GM21737 (cell line): ENCODE measurements at regions not wholly inside any gene's neighbourhood (a gene's known extent, or its start where the extent isn't known, plus 50 kb on each side); places are given as distances from the start of the nearest gene placed in this dataset.
"Not testable (repeated sequence)": the region's sequence is repeated elsewhere in the genome, so short reads cannot be mapped to it uniquely, and the experiment has no call there.

ENCODE experiments used
- ATAC-seq: cut with Tn5 transposase; IDR thresholded peaks from one replicate; pipeline ENCODE4 v1.9.1; 2021; ENCODE audit warnings: mild to moderate bottlenecking, moderate library complexity; ENCODE audit not compliant: unreplicated experiment

DNA sequence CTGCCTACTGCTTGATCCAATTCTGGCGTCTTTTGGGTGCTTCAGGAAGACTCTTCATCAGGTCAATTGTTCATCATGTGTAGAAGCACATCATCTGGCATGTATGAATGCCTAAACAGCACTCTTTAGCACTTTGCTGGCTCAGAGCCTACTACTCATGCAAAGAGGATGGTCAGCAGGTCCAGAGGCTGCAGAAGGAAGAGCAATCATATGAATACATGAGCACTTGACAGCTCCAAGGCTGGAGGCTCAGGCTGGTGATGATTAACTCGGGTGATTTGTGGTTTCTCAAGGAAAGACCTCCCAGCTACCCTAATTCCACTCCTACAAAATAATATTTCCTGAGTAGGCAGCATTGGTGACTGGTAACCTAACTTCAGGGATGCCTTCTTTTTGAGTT is 103.8 kb upstream of the CXCL13 start:
- no peak for ATAC-seq

DNA sequence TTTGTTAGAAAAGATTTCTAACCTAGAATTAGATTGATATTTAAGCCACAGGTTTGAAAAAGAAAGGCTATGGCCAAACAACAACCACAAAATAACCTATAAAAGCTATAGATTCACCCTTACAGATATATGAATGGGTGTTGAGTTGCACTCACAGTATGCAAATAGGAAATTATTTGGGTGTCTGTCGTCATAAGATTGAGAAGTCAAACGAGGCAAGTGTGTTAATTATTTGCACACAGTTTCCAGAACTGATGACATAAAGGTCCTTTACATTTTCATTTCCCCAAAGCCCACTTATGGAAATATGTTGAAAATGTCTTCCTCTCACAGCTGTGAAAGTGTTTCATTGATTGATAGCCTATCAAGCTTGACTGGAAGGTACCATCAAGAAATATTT is 101.2 kb upstream of the CXCL13 start:
- ATAC-seq = no peak

- no peak for ATAC-seq
Measured at GRCh38 chr4:77505275-77505957, 100.2 kb upstream of the CXCL13 start.

DNA sequence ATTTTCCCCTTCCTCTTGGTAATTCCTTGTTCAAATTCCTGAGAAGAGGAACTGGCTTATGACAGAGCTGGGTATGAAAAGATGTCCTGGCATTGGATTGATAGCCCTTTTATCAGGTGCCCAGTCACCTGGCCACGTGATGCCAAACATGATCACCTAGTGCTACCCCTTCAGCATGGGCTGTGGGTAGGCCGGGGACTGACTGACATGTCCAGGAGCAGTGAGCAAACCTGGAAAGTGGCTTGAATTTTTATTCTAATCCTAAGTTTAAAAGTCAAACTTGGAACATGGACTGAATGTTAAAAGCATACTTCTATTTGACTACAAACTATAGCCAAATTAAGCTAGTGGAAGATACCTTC is 99.7 kb upstream of the CXCL13 start:
- ATAC-seq = no peak

GRCh38 chr4:77510367-77510766 is 95.3 kb upstream of the CXCL13 start:
- ATAC-seq = no peak

DNA sequence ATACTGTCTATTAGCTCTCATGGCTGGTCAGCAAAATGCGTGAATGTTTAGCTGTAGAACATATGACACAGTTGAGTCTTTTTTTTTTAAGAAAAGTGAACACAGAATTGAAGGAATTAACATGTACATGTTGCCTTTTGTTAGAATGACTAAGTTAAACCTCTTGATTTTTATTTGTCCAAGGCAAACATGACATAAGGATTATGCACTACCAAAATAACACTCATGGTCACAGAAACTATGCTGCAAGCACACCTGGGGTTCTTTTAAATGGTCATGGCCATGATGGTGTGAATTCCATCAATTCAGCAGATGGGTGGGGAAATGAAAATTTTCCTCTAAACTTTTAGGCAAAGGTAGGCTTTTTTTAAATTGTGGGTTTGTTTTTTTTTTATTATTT is 80.1 kb upstream of the CXCL13 start:
- ATAC-seq = no peak

DNA sequence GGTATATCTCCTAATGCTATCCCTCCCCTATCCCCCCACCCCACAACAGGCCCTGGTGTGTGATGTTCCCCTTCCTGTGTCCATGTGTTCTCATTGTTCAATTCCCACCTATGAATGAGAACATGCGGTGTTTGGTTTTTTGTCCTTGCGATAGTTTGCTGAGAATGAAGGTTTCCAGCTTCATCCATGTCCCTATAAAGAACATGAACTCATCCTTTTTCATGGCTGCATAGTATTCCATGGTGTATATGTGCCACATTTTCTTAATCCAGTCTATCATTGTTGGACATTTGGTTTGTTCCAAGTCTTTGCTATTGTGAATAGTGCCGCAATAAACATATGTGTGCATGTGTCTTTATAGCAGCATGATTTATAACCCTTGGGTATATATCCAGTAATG is 77.7 kb upstream of the CXCL13 start:
- not testable (repeated sequence) for ATAC-seq

DNA sequence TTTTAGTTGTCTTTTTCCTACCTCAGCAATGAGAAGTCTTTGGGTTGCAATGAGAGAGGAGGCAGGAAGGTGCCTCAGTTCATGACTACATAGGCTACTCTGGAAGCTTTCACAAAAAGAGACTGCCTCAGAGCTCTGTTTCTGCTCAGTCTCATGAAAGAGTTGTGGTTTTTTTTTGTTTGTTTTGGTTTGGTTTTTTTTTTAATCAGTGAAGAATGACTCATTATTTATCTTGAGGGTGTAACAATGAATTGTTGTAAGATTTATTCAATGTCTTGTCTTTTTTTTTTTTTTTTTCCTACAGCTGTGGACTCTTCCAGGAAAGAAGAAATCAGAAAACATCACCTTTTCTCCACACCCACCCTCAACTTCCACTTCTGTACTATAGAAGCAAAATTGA is 67.5 kb upstream of the CXCL13 start:
- no peak for ATAC-seq

DNA sequence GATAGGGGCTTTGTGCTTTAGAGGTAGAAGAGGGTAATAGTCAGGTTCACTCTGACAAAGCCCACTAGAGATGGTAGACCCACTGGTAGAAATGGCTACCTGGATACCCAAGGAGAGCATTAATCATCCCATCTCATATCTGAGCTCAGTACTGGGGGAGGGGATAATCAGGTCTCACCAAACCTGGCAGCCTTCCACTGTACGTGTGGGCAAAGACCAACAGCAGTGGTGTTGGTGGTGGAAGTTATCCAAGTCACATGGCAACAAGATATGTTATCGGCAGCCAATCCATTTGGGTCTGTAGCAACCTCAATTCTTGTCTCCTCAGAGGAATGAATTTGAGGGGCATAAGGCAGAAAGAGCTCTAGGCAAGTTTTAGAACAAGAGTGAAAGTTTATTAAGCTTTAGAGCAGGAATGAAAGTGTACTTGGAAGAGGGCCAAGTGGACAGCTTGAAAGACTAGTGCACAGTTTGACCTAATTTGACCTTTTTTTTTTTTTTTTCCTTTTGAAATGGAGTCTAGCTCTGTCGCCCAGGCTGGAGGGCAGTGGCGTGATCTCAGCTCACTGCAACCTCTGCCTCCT is 67.0 kb upstream of the CXCL13 start:
- no peak for ATAC-seq
